ENCODE measurements at regions not wholly inside any gene's neighbourhood (a gene's known extent, or its start where the extent isn't known, plus 50 kb on each side); places are given as distances from the start of the nearest gene placed in this dataset.

- TF ChIP-seq CTCF (conservative IDR thresholded peaks at IDR 0.05) (no peak), EZH2 (IDR thresholded peaks at IDR 0.05; ENCODE audit: low read depth) (no peak)
Measured at GRCh38 chr2:192969055-192969454, 774.3 kb upstream of the TMEFF2 start.

Data from PC-9 (cell line).